ENCODE measurements at regions not wholly inside any gene's neighbourhood (a gene's known extent, or its start where the extent isn't known, plus 50 kb on each side); places are given as distances from the start of the nearest gene placed in this dataset.

DNA sequence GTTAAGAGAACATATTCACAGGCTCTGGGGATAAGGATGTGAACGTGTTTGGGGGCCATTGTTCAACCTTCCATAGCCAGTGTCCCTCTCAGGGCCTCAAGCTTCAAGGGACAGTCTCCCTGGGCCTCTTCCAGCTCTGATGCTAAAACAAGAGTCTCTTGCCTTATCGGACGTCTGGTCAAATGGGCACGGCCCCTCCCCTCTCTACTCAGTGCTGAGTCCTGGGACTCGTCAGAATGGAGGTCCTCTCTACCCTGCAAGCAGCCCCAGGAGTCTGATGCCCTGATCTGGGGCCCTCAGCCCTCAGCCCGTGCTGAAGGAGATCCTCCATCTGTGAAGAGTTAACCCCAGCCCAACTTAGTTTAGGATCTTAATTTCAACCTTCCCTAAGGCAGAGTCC is 198.2 kb downstream of the ZFP36L2 start:
- Histone ChIP-seq H3K9me3 (no peaks in the 10 kb centered on the region), H3K27me3 (no peaks in the 10 kb centered on the region), H3K27ac (no peak overlapping the region), H3K4me1 (peaks cover 8 to 15% of the 10 kb centered on the region in 2 donors), H3K4me3 (no peak overlapping the region), H3K36me3 (no peaks in the 10 kb centered on the region)
- TF ChIP-seq POLR2A (IDR thresholded peaks at IDR 0.05) = no peak
- TF ChIP-seq, protein P1, sequence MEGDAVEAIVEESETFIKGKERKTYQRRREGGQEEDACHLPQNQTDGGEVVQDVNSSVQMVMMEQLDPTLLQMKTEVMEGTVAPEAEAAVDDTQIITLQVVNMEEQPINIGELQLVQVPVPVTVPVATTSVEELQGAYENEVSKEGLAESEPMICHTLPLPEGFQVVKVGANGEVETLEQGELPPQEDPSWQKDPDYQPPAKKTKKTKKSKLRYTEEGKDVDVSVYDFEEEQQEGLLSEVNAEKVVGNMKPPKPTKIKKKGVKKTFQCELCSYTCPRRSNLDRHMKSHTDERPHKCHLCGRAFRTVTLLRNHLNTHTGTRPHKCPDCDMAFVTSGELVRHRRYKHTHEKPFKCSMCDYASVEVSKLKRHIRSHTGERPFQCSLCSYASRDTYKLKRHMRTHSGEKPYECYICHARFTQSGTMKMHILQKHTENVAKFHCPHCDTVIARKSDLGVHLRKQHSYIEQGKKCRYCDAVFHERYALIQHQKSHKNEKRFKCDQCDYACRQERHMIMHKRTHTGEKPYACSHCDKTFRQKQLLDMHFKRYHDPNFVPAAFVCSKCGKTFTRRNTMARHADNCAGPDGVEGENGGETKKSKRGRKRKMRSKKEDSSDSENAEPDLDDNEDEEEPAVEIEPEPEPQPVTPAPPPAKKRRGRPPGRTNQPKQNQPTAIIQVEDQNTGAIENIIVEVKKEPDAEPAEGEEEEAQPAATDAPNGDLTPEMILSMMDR (IDR thresholded peaks at IDR 0.05 in 4 of 5, conservative IDR thresholded peaks at IDR 0.05 in 1 of 5) = no peak
- intact Hi-C loops (cut with DNase I; ENCODE audit: low total_unique reads) = loop anchor here (5.0 kb wide), 1 partner anchor 454 kb away; no protein-coding TSS in a partner anchor
- DNase-seq = no peak
- in situ Hi-C loops (cut with MboI; ENCODE audit: low sequenced_read_pairs in 4 of 4) = loop anchor here in 2 of 4 donors (10.0 kb wide), 2 partner anchors 97 to 197 kb away; partner anchors contain the start of gene ZFP36L2 (in 1 of the 2)
- no peak for ATAC-seq

DNA sequence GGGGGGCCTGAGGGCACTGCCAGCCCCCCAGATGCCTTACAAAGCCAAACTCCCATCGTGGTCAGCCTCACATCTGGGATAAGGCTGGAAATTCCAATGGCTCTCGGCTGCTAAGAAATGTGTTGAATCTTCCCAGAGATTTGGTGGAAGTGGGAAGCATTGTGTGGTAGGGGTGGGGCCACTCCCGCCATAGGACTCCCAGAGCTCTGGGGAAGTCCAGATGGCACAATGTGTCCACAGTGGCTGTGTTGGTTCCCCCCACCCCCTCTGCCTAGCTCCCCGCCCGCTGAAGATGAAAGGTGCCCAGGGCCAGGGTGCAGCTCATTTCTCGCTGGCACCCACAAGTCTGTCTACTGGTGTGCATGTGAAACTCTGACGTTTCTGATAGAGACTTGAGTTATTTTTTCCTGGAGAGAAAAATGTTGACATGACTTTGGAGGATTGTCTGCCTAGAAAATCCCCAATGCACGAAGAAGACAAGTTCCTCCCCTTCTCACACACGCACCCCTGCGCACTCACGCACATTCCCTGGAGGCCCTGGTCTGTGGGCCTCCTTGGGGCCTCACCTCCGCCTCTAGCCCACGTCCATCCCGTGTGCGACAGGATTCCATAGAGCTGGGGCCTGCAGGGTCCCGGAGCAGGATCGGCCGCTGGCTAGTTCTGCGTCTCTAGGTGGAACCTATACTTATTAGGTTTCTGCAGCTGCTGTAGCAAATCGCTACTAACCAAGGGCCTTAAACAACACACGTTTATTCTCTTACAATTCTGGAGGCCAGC is 199.1 kb downstream of the ZFP36L2 start:
- DNase-seq (peak in 1 of 2 donors; percentile 36), ATAC-seq (peak; percentile 25 to 27)
- TF ChIP-seq POLR2A (IDR thresholded peaks at IDR 0.05) = no peak
- TF ChIP-seq, protein P1 (IDR thresholded peaks at IDR 0.05 in 4 of 5, conservative IDR thresholded peaks at IDR 0.05 in 1 of 5) = no peak
- Histone ChIP-seq H3K27me3 (no peaks in the 10 kb centered on the region), H3K27ac (peak overlapping the region; percentile 22 to 54 (median 36)), H3K36me3 (no peaks in the 10 kb centered on the region), H3K9me3 (no peaks in the 10 kb centered on the region), H3K4me3 (no peak overlapping the region), H3K4me1 (peaks cover 8 to 15% of the 10 kb centered on the region in 2 donors)
- in situ Hi-C loops (cut with MboI; ENCODE audit: low sequenced_read_pairs in 4 of 4) = loop anchor here in 2 of 4 donors (10.0 kb wide), 2 partner anchors 98 to 198 kb away; partner anchors contain the start of gene ZFP36L2 (in 1 of the 2)
- intact Hi-C loops (cut with DNase I; ENCODE audit: low total_unique reads) = loop anchor here (5.0 kb wide), 1 partner anchor 455 kb away; no protein-coding TSS in a partner anchor

DNA sequence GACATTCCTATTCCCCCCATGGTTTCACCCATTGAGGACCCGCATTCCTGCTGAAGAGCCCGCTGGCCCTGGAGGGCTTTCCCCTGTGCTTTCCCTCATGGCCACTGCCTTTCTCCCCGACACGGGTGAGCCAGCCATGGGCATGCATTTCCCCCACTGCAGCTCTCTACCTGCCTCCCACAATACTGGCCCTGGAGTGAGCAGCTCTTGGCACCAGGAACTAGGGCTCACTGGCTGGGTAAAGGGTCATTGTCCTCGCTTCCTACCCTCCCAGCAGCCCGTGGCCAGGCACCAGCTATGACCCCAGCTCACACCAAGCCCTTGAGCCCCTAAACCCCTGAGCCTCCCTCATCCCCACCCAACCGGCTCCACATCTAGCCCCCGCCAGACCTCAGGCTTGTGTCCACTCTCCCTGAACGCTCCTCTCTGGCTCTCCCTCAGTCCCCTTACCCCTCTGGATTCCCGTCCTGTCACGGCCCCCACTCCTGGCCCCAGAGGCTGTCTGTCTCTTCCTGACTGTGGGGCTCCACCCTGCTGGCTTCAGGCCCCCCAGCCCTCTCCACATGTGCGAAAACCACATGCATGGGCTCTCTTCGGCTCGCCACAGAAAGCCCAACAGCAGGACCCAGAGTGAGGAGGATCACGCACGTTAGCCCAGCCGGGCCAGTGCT is 199.8 kb downstream of the ZFP36L2 start:
- in situ Hi-C loops (cut with MboI; ENCODE audit: low sequenced_read_pairs in 4 of 4) = loop anchor here in 2 of 4 donors (10.0 kb wide), 2 partner anchors 98 to 198 kb away; partner anchors contain the start of gene ZFP36L2 (in 1 of the 2)
- intact Hi-C loops (cut with DNase I; ENCODE audit: low total_unique reads) = loop anchor here (5.0 kb wide), 1 partner anchor 456 kb away; no protein-coding TSS in a partner anchor
- Histone ChIP-seq H3K4me3 (no peak overlapping the region), H3K4me1 (peaks cover 3 to 8% of the 10 kb centered on the region in 2 donors), H3K36me3 (no peaks in the 10 kb centered on the region), H3K9me3 (no peaks in the 10 kb centered on the region), H3K27ac (peak overlapping the region; percentile 22 to 54 (median 36)), H3K27me3 (no peaks in the 10 kb centered on the region)
- DNase-seq (peak in 1 of 2 donors; percentile 27), ATAC-seq (no peak)
- TF ChIP-seq POLR2A (IDR thresholded peaks at IDR 0.05) = no peak
- TF ChIP-seq, protein P1 (IDR thresholded peaks at IDR 0.05 in 4 of 5, conservative IDR thresholded peaks at IDR 0.05 in 1 of 5) = no peak

DNA sequence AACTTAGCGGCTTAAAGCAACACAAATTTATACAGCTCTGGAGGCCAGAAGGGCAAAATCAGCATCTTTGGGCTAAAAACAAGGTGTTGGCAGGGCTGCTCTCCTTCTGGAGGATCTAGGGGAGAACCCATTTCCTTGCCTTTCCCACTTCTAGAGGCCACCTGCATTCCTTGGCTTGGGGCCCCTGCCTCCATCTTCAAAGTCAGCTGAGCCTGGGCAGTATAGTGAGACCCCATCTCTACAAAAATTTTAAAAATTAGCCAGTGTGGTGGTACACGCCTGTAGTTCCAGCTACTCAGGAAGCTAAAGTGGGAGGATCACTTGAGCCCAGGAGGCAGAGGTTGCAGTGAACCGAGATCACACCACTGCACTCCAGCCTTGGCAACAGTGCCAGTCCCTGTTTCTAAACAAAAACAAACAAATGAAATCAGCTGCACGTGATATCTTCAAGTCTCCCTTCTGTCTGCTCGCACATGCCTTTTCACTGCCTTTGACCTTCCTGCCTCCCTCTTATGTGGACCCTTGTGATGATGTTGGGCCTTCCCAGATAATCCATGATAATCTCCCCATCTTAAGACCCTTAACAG is 200.6 kb downstream of the ZFP36L2 start:
- ATAC-seq (no peak), DNase-seq (no peak)
- TF ChIP-seq POLR2A (IDR thresholded peaks at IDR 0.05) = no peak
- TF ChIP-seq, protein P1 (IDR thresholded peaks at IDR 0.05 in 4 of 5, conservative IDR thresholded peaks at IDR 0.05 in 1 of 5) = no peak
- intact Hi-C loops (cut with DNase I; ENCODE audit: low total_unique reads) (loop anchor here (2.0 to 5.0 kb wide), 2 partner anchors 203 to 456 kb away; no protein-coding TSS in a partner anchor), in situ Hi-C loops (cut with MboI; ENCODE audit: low sequenced_read_pairs in 4 of 4) (loop anchor here in 2 of 4 donors (10.0 kb wide), 2 partner anchors 99 to 199 kb away; partner anchors contain the start of gene ZFP36L2 (in 1 of the 2))
- H3K36me3 ChIP-seq = no peaks in the 10 kb centered on the region
- H3K27ac ChIP-seq = no peak overlapping the region
- H3K9me3 ChIP-seq = no peaks in the 10 kb centered on the region
- H3K4me1 ChIP-seq = peaks cover 3 to 7% of the 10 kb centered on the region in 2 donors
- H3K27me3 ChIP-seq = no peaks in the 10 kb centered on the region
- no peak overlapping the region for H3K4me3 ChIP-seq

Data from gastrocnemius medialis (tissue), 4 donors.